Stimulated activated CD8-positive, alpha-beta memory T cell treated with anti-CD3 and anti-CD28 coated beads, Interleukin-2, amount 100 ng/mL, for 48 hours (primary cell): ENCODE measurements at regions not wholly inside any gene's neighbourhood (a gene's known extent, or its start where the extent isn't known, plus 50 kb on each side); places are given as distances from the start of the nearest gene placed in this dataset.

Experiments
- DNase-seq, 2 donors: peaks; one replicate each; pipeline ENCODE4 v3.0.0-alpha.2; 2020; ENCODE audit warnings: low read depth in 2 of 2

- DNase-seq, result no peak
These were observed 134.3 kb upstream of the CNTN1 start for GRCh38 chr12:40557980-40558379.

- no peak for DNase-seq
These were observed 132.4 kb upstream of the CNTN1 start for GRCh38 chr12:40559865-40560264.

- no peak for DNase-seq
These were observed 131.4 kb upstream of the CNTN1 start for GRCh38 chr12:40560848-40561247.

- DNase-seq, result no peak
These were observed 130.8 kb upstream of the CNTN1 start for GRCh38 chr12:40561395-40561966.

GRCh38 chr12:40565029-40565633 lies 127.1 kb upstream of the CNTN1 start:
- no peak for DNase-seq

- no peak for DNase-seq
These were observed 126.0 kb upstream of the CNTN1 start for GRCh38 chr12:40566271-40566670.

- no peak for DNase-seq
These were observed 122.5 kb upstream of the CNTN1 start for GRCh38 chr12:40569626-40570179.

GRCh38 chr12:40573024-40573423 lies 119.2 kb upstream of the CNTN1 start:
- no peak for DNase-seq

GRCh38 chr12:40575987-40576386 lies 116.3 kb upstream of the CNTN1 start:
- DNase-seq, result no peak

- no peak for DNase-seq
These were observed 114.4 kb upstream of the CNTN1 start for GRCh38 chr12:40577834-40578233.

- no peak for DNase-seq
These were observed 112.6 kb upstream of the CNTN1 start for GRCh38 chr12:40579687-40580086.

GRCh38 chr12:40580346-40580745 lies 111.9 kb upstream of the CNTN1 start:
- DNase-seq, result no peak

- no peak for DNase-seq
These were observed 110.3 kb upstream of the CNTN1 start for GRCh38 chr12:40581889-40582288.

GRCh38 chr12:40583743-40584142 lies 108.5 kb upstream of the CNTN1 start:
- DNase-seq, result no peak

- DNase-seq, result no peak
These were observed 107.5 kb upstream of the CNTN1 start for GRCh38 chr12:40584763-40585162.

- DNase-seq, result no peak
These were observed 105.4 kb upstream of the CNTN1 start for GRCh38 chr12:40586823-40587222.

GRCh38 chr12:40587421-40587820 lies 104.8 kb upstream of the CNTN1 start:
- no peak for DNase-seq

GRCh38 chr12:40587970-40588369 lies 104.3 kb upstream of the CNTN1 start:
- DNase-seq, result no peak

GRCh38 chr12:40597133-40597532 lies 95.1 kb upstream of the CNTN1 start:
- DNase-seq, result no peak

GRCh38 chr12:40598073-40598472 lies 94.2 kb upstream of the CNTN1 start:
- no peak for DNase-seq

GRCh38 chr12:40602562-40602961 lies 89.7 kb upstream of the CNTN1 start:
- DNase-seq, result no peak

- DNase-seq, result no peak
These were observed 77.3 kb upstream of the CNTN1 start for GRCh38 chr12:40614923-40615322.

GRCh38 chr12:40615590-40615989 lies 76.6 kb upstream of the CNTN1 start:
- DNase-seq, result no peak
